ENCODE measurements at regions not wholly inside any gene's neighbourhood (a gene's known extent, or its start where the extent isn't known, plus 50 kb on each side); places are given as distances from the start of the nearest gene placed in this dataset.
A peak's percentile ranks its signal among the peaks of the same experiment; 100 is the strongest.

DNA sequence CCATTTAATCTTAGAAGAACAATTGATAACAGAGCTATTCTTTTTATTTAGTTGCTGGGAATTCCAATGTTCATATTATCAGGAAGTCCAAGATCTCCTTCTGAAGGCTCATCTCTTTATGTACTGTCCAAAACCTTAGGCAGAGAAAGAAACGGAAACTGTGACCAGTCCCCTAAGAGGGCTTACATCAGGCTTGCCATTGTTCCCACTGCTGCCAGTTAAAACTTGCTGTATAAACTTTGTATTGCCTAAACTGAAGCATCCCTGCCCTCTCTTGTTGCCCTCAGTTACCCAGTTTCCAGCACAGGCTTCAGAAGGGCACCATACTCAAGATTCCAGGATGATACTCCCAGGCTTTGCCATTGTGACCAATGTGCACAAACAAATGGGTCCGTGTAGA, 435.2 kb upstream of the NAALADL2 start:
- H3K4me3 Mint-ChIP-seq, result no peak overlapping the region
- no peaks in the 10 kb centered on the region for H3K36me3 Mint-ChIP-seq
- CTCF ChIA-PET, result no interaction called here
- DNase-seq, result no peak
- H3K4me1 Mint-ChIP-seq, result no peaks in the 10 kb centered on the region
- no peaks in the 10 kb centered on the region for H3K9me3 Mint-ChIP-seq
- no peaks in the 10 kb centered on the region for H3K27me3 Mint-ChIP-seq
- H3K27ac Mint-ChIP-seq, result no peak overlapping the region

DNA sequence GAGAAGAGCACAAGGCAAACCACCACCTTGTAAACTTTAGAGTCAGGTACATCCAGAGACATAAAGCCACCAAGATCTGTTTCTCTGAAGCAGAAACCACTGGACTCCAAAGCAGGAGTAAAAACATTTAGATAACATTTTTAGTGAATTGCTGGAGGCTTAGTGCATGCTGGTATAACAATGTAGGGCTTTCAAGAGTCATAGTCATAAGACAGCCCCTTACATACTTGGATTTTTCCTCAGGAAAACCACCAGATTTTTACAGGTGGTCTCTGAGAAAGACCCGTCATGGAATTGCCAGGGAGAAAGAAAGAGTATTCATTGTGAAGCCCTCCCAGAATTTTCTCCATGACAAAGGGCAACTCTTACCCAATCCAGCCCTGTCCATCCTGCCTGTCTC, 434.5 kb upstream of the NAALADL2 start:
- no peak for DNase-seq
- Mint-ChIP-seq H3K9me3 (no peaks in the 10 kb centered on the region), H3K27ac (no peak overlapping the region), H3K27me3 (no peaks in the 10 kb centered on the region), H3K36me3 (no peaks in the 10 kb centered on the region), H3K4me1 (no peaks in the 10 kb centered on the region), H3K4me3 (no peak overlapping the region)
- CTCF ChIA-PET, result no interaction called here

DNA sequence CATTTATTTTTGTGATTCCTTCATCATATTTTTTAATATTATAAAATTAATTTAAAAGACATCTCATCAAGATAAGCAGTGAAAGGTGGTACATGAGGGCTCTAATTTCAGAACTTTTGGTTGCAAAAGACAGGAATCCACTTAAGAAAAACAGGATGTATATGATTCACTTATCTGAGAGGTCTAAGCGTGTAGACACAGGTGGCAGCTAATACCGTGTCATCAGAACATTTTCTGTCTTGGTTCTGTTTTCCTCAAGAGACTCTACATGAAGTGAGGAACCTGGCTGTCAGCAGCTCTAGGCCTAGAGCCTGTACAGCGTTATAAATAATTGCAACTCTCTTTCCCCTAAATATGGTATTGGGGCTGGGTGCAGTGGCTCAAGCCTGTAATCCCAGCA, 433.7 kb upstream of the NAALADL2 start:
- Mint-ChIP-seq H3K27me3 (no peaks in the 10 kb centered on the region), H3K4me3 (no peak overlapping the region), H3K9me3 (no peaks in the 10 kb centered on the region), H3K27ac (no peak overlapping the region), H3K36me3 (no peaks in the 10 kb centered on the region), H3K4me1 (no peaks in the 10 kb centered on the region)
- no peak for DNase-seq
- CTCF ChIA-PET, result no interaction called here

DNA sequence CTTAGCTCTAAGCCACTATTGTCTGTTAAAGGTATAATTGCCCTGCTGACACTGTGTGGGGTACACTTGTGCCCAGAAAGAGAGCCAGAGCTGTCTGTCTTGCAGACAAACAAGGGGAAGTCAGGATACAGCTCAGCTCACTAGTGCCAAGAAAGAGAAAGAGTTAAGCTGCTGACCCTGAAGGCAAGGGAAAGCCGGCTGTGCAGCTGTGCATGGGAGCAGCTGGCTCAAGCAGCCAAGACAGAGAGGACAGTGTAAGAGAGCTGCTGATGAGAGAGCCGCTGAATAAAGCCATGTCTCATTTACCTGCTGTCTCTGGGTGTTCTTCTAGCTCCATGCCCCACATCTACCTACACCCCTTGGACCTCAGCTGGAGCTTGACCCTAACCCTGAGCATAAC, 428.1 kb upstream of the NAALADL2 start:
- Mint-ChIP-seq H3K4me1 (no peaks in the 10 kb centered on the region), H3K27ac (no peak overlapping the region), H3K36me3 (no peaks in the 10 kb centered on the region), H3K9me3 (no peaks in the 10 kb centered on the region), H3K4me3 (no peak overlapping the region), H3K27me3 (no peaks in the 10 kb centered on the region)
- CTCF ChIA-PET, result no interaction called here
- DNase-seq, result no peak

DNA sequence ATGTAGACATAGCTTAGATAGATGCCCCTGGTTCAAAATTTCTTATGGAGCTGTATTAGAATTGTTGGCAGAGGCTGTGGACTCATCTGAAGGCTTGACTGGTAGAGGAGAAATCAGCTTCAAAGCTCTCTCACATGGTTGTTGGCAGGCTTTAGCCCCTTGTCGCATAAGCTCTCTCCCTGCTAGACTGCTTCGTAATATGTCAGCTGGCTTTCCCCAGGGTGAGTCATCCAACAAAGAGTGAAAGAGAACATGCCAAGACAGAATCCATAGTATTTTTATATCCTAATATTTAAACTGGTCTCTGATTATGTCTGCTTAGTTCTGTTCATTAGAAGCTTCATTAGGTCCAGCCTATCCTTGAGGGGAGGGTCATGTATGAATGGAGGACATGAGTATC, 427.4 kb upstream of the NAALADL2 start:
- no peak for DNase-seq
- no peak overlapping the region for H3K4me3 Mint-ChIP-seq
- H3K9me3 Mint-ChIP-seq, result no peaks in the 10 kb centered on the region
- H3K27me3 Mint-ChIP-seq, result no peaks in the 10 kb centered on the region
- CTCF ChIA-PET, result no interaction called here
- no peaks in the 10 kb centered on the region for H3K4me1 Mint-ChIP-seq
- H3K36me3 Mint-ChIP-seq, result no peaks in the 10 kb centered on the region
- H3K27ac Mint-ChIP-seq, result no peak overlapping the region

DNA sequence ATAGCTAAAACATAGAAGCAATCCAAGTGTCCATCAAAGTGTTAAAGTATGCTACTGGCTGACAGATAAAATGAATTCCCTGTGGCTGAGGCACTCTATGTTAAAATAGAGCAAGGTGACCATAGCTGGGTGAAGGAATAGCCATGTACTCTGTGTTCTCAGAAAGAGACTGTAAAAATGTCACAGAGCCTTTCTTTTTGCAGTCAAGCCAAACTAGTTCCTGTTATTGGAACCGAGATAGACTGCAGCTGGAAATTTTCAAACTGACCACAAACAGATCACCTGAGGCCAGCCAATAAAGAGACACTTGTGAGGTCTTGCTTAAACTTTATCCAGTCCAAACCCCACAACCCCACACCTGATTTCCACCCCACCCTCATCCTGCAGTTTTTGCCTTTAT, 422.8 kb upstream of the NAALADL2 start:
- CTCF ChIA-PET, result no interaction called here
- H3K36me3 Mint-ChIP-seq, result no peaks in the 10 kb centered on the region
- no peak for DNase-seq

DNA sequence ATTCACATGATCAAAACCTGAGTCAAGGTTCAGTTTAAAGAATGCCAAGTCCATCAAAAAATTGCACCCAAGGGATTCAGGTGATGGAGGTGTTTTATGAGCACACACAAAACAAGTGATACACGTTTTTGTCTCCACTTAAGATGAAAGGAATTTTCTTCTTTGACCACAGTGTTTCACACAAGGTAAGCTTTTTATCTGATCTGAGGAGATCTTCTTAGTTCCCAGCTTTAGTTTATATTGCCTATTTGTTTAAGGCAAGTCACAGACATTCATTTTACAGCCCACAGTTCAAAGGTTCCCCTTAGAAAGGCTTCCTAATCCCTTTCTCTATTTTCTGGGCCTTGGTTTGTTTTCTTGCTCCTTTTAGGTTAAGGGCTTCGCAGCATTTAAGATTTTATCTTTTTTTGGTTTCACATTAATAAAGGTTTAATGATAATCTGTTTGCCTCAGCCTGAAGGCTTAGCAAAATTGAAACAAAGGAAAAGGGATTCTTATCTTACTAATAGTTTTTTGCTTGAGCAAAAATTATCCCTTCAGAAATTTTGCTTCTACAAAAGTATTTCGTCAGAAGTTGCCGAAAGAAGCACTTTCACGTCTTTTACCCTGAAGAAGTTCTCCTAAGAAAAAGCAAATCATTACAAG, 420.5 kb upstream of the NAALADL2 start:
- Mint-ChIP-seq H3K27ac (no peak overlapping the region), H3K9me3 (no peaks in the 10 kb centered on the region), H3K36me3 (no peaks in the 10 kb centered on the region), H3K4me1 (peaks cover 12% of the 10 kb centered on the region), H3K27me3 (peaks cover 30% of the 10 kb centered on the region), H3K4me3 (no peak overlapping the region)
- CTCF ChIA-PET, result no interaction called here
- no peak for DNase-seq

More for the DNA sequence above, 422.8 kb upstream of the NAALADL2 start:
- H3K9me3 Mint-ChIP-seq, result no peaks in the 10 kb centered on the region
- H3K4me1 Mint-ChIP-seq, result peaks cover 6% of the 10 kb centered on the region
- no peak overlapping the region for H3K4me3 Mint-ChIP-seq
- peaks cover 22% of the 10 kb centered on the region for H3K27me3 Mint-ChIP-seq
- H3K27ac Mint-ChIP-seq, result no peak overlapping the region

DNA sequence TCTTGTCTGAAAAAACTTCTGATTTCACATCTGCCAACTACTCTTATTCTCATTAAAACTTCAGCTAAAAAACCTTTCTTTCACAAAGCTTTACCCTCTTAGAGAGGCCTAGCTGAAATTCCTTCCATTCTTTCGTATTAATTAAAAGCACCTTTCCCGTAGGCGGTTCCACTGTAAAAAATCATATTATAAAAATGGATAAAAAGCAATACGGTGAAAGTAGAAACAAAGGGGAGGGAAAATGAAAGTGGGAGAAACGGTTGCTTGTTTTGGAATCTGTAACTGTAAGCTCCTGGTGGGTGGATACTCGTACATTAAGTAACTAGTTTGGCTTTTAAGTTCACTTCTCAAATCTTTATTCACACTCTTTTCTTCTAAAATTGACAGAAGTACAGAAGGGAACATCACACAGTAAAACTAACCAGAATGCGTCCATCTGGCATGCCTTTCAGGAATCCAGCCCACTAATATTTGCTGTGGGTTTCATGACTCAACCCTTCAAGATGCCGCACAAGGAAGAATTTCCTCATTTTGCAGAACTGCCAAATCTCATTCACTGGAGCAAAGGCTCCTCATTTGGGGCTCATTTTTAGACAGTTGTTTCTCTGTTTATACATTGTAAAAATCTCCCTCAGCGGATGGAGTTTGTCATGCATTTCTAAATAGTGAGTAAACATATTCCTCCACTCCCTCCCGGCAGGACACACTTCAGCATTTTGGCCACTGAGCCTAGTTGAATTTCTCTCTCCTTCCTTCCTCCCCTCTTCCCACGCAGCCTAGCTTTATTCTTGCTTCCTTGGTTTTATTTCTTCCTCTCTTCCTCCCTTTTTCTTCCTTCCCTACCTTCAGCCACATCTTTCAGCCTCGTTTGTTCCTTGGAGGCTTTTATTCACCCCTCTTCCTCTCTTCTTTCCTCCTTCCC, 419.5 kb upstream of the NAALADL2 start:
- peaks cover 30% of the 10 kb centered on the region for H3K27me3 Mint-ChIP-seq
- CTCF ChIA-PET, result no interaction called here
- H3K4me3 Mint-ChIP-seq, result peak overlapping the region; percentile 32
- no peak for DNase-seq
- H3K9me3 Mint-ChIP-seq, result no peaks in the 10 kb centered on the region
- H3K4me1 Mint-ChIP-seq, result peaks cover 12% of the 10 kb centered on the region
- no peaks in the 10 kb centered on the region for H3K36me3 Mint-ChIP-seq
- H3K27ac Mint-ChIP-seq, result no peak overlapping the region

DNA sequence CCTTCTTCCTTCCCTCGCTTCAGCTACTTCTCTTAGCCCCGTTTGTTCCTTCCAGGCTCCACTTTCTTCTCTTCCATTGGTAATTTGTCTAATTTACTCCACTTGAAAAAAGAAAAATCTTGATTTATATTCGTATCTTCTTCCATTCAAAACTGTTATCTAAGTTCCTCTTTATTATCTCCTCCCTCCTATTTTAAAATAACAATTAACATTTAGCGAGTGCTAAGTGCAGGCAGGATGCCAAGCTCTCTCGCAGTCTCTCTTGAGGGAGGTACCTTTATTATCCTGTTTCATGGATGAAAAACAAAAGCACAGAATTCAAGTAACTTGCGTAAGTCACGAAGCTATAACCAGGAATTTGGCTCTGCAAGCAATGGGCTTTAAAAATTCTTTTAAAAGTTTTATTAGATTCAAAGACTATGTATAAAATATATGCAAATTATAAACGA, 418.9 kb upstream of the NAALADL2 start:
- peaks cover 12% of the 10 kb centered on the region for H3K4me1 Mint-ChIP-seq
- no peaks in the 10 kb centered on the region for H3K9me3 Mint-ChIP-seq
- CTCF ChIA-PET, result no interaction called here
- peak overlapping the region; percentile 56 for H3K4me3 Mint-ChIP-seq
- DNase-seq, result no peak
- H3K36me3 Mint-ChIP-seq, result no peaks in the 10 kb centered on the region
- H3K27ac Mint-ChIP-seq, result no peak overlapping the region
- peaks cover 30% of the 10 kb centered on the region for H3K27me3 Mint-ChIP-seq

DNA sequence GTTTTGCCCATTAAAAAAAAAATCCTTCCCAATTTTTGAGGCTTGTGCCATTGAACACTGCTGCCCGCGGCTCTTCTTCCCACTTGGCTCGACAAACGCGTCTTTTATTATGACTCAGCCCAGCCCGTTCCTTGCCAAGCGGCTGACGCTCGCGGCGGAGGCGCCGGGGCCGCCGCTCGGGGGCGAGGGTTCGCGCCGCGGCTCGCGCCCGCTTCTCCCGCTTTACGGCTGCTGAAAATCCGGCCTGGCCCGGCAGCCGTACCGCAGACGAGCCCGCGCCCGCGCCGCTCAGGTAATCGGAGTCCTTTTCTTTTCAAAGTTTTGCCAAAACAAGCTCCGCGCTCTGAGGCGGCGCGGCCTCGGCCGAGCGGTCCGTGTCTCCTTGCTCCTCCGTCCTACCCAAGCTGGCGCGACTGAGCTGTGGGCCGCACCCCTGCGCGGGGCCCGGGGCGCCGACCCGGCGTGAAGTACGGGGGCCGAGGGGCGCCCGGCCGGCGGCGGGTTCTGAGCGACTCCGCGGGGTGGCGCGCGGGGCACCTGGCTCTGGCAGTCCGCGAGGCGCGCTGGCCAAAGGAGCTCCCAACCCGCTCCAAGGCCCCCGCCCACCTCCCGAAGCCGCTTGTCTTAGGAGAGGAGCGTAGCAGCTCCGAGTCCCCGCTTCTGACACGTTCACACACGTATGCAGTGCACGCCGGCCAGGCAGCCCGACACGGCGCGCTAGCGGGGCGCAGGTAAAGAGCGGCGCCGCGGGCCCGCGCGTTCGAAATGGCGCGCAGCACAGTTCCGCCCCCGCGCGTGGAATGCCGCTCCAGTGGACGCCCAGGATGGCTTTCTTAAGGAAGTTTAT, 418.2 kb upstream of the NAALADL2 start:
- CTCF ChIA-PET, result no interaction called here
- H3K27ac Mint-ChIP-seq, result no peak overlapping the region
- peak; percentile 69 for DNase-seq
- H3K4me1 Mint-ChIP-seq, result peaks cover 12% of the 10 kb centered on the region
- H3K27me3 Mint-ChIP-seq, result peaks cover 30% of the 10 kb centered on the region
- no peaks in the 10 kb centered on the region for H3K9me3 Mint-ChIP-seq
- H3K4me3 Mint-ChIP-seq, result peak overlapping the region; percentile 69
- H3K36me3 Mint-ChIP-seq, result no peaks in the 10 kb centered on the region

DNA sequence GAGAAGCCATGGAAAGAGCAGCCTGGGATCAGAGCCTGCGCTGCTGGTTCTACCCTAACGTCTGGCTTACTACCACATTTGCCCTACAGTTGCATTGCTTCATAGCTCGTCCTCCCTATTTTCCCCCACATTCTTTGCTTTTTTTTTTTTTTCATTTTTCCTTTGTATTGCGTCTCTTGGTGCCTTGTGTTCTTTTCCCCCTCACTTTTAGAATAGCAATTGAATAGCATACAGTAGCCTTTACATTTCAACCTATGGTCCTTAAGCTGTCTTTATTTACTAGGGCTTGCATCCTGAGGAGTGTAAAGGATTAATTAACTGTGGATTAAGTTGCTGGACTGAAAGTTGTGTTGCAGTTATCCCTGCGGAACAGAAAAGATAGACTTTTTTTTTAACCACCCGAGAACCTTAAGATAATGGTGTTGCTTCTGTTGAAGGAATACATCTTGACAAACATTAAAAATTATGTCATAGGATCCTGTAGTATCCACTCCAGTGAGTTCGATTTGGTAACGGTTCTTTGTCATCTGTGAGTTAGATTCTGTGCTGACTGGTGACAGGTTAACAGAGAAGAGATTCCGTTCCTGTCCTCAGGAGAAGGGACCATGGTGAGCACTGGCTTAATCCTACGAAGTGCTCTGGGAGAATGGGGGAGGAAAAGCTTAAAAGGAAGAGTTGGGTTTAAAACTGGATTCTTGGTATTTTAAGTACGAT, 417.4 kb upstream of the NAALADL2 start:
- Mint-ChIP-seq H3K36me3 (no peaks in the 10 kb centered on the region), H3K4me1 (peaks cover 12% of the 10 kb centered on the region), H3K27me3 (peaks cover 30% of the 10 kb centered on the region), H3K27ac (no peak overlapping the region), H3K4me3 (peak overlapping the region; percentile 69), H3K9me3 (no peaks in the 10 kb centered on the region)
- CTCF ChIA-PET, result no interaction called here
- no peak for DNase-seq

DNA sequence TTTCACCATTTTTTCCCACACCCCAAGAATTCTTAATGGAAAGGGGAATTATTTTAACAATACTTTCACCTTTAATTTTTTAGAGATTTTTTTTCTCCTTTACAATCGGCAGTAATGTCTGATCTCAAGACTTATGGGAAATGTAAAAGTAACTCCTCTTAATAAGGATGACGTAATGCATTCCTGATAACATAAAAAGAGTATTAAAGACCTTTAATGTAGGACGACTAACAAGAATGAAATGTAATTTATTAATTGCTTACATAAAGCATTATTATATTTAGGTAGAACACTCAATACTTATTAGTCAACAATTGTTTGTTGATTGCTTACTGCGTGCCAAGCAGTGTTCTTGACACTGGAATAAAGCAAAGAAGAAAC, 416.8 kb upstream of the NAALADL2 start:
- Mint-ChIP-seq H3K27ac (no peak overlapping the region), H3K4me1 (peaks cover 12% of the 10 kb centered on the region), H3K9me3 (no peaks in the 10 kb centered on the region), H3K27me3 (peaks cover 30% of the 10 kb centered on the region), H3K4me3 (no peak overlapping the region), H3K36me3 (no peaks in the 10 kb centered on the region)
- CTCF ChIA-PET, result no interaction called here
- DNase-seq, result no peak

DNA sequence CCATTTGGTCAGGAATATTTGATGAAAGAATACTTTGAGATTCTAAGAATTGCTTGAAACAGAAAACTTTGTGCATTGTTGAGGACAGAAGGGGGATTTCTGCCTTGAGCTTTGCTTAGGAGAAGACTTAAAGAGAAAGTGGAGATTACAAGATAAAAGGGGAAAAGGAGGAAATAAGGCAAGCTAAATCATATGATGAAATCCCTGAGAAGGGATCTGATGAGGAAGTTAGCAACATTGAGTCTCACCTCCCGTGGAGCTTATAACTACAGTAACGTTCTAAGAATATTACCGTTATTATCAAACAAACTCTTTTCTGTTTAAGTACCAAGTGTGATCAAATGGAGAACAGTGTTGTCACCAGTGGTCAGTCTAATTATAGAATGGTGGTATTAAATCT, 414.7 kb upstream of the NAALADL2 start:
- Mint-ChIP-seq H3K27ac (no peak overlapping the region), H3K9me3 (no peaks in the 10 kb centered on the region), H3K4me1 (peaks cover 12% of the 10 kb centered on the region), H3K4me3 (no peak overlapping the region), H3K27me3 (peaks cover 27% of the 10 kb centered on the region), H3K36me3 (no peaks in the 10 kb centered on the region)
- no peak for DNase-seq
- CTCF ChIA-PET, result no interaction called here

DNA sequence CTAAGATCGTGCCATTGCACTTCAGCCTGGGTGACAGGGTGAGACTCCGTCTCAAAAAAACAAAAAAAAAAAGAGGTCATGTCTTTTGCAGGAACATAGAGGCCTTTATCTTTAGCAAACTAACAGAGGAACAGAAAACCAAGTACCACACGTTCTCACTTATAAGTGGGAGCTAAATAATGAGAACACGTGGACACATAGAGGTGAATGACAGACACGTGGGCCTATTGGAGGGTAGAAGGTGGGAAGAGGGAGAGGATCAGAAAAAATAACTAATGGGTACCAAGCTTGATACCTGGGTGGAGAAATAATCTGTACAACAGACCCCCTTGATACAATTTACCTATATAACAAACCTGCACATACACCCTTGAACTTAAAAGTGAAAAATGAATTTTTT, 401.4 kb upstream of the NAALADL2 start:
- no peaks in the 10 kb centered on the region for H3K4me1 Mint-ChIP-seq
- no peak for DNase-seq
- CTCF ChIA-PET, result no interaction called here
- peaks cover 2% of the 10 kb centered on the region for H3K9me3 Mint-ChIP-seq
- no peak overlapping the region for H3K27ac Mint-ChIP-seq
- H3K36me3 Mint-ChIP-seq, result no peaks in the 10 kb centered on the region
- no peaks in the 10 kb centered on the region for H3K27me3 Mint-ChIP-seq
- no peak overlapping the region for H3K4me3 Mint-ChIP-seq
